Inflammatory macrophage treated with lipopolysaccharide for 1 hour (primary cell): ENCODE measurements at regions not wholly inside any gene's neighbourhood (a gene's known extent, or its start where the extent isn't known, plus 50 kb on each side); places are given as distances from the start of the nearest gene placed in this dataset.
"Not testable (repeated sequence)": the region's sequence is repeated elsewhere in the genome, so short reads cannot be mapped to it uniquely, and the experiment has no call there.

Experiments
- DNase-seq, 2 donors: peaks; one replicate each; pipeline ENCODE4 v3.0.0-alpha.2; 2020 to 2022

DNA sequence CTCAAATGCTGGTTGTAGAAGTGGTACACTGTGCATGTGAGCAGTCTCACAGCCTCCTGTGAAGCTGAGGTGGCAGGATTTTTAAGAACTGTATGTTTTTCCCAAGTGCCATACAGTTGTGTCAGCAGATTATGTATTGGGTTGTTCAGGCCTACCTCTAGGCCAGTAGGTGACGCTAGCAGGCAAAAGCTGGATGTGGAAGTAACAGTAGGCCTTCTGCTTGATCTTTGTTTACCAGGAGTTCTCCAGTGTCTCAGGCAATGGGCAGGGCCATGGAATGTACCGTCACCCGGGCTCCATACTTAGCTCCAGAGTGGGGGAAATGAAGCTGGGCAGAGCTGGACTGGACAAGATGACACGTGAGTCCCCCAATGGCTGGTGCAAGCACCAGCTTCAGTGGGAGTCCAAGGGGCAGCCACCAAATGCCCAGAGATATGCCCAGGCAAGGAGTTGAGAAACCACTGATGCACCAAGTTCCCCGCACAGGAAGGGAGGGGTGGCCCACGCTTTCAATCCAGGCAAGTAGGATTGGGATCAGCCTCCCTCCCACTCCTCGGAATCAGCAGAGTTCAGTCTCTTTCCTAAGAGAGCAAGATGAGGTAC, 289.7 kb downstream of the HTR1B start:
- no peak for DNase-seq

DNA sequence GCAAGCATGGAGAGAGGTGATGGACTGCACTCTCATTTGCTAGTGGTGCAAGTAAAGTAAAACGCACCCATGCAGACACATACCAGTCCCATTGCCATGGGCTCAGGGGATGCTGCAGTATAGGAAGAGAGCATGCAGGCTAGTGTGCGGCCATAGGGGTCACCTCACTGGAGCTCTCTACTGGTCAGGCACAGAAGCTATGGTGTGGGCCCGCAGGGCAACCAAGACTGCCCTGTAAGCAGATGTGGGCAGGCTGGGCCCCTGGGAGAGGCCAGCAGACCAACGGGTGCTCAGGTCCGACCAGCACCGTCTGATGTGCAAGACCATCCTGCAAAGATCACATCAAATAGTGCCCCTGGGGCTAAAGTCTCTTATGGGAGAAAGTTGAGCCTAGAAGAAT, 290.7 kb downstream of the HTR1B start:
- no peak for DNase-seq

DNA sequence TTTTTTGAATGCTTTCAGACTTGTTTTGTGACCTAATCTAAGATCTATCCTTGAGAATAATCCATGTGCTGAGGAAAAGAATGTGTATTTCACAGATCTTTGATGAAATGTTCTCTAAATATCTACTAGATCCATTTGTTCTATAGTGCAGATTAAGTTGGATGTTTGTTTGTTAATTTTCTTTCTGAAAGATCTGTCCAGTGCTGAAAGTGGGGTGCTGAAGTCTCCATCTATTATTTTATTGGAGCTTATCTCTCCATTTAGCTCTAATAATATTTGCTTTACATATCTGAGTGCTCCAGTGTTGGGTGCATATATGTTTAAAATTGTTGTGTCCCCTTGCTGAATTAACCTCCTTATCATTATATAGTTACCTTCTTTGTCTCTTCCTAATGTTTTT, 303.6 kb downstream of the HTR1B start:
- no peak for DNase-seq

DNA sequence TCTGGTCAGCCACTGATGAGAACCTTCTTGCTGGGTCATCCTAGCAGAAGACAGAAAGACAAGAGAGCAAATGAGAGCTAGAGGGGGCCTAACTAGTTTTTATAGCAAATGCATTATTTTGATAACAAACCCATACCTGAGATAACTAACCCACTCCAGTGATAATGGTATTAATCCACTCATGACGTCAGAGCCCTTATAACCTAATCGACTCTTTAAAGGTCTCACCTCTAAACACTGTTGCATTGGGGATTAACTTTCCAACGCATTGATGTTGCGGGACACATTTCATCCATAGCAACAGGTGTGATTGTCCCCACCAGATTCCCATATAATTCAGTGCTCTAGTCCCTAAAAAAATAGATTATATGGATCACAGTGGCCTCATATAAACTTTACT, 312.1 kb downstream of the HTR1B start:
- no peak for DNase-seq

DNA sequence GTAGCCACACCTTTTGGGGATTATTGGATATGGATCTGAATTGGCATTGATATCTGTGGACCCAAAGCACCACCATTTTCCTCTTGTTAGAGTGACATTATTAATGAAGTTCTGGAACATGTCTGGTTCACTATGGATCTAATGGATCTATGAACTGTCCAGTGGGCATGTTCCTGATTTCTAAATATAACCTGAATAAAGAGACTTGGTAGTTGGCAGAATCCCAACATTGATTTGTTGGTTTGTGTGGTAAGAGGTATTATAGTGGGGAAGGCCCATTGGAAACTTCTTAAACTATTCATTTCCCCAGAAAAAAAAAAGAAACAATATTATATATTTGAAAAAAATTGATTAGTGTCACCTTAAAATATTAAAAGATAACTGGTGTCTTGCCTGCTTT, 312.6 kb downstream of the HTR1B start:
- no peak for DNase-seq

DNA sequence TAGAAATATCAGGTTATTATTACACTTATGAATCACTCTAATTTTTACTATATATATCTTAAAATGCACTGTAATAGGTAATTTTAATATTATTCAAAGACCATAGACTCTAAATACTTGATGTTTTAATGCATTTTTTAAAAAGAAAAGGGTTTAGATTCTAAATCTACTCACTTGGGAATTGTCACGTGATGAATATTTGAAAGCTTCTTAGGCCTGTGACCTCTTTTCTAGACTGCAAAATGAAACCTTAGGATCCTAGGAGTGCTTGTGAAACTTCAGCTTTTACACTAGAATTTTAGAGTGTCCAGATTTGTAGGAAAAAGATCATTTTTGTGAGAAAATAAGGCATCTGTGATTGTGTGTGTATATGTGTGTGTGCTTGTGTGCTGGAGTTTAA, 318.0 kb downstream of the HTR1B start:
- no peak for DNase-seq

DNA sequence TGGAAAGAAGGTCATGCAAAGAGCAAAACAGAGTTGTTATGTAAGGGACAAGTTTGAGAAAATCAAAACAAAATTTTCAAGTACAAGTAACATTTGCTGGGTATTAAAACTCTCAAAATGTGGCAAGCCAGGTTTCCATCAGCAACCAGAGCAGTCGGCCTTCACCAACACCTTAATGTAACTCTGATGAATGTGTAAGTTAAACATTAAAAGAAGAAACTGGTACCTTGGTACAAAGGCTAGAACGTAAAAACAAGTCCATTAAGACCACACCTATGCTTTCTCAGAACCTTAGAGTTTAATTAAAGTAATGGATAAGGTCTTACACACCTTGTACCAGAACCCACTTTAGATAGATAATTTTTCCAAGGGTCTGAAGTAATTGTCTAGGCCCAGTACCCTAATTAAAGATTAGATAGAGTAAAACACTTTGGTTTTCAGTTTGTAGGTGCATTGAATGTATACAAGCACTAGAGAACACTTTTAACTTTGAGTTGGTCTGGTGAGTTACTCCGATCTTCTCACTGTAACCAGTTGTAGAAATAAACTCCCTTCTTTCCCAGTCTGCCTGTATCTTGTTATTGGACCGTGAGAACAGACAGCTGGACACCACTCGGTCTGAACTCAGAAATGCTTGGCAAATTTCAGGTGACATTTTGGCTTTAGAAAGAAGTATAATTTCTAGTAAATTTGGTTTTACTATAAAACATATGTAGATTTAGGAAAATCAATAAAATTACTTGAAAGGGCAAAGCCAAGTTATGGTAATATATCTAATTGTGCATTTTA, 319.4 kb downstream of the HTR1B start:
- no peak for DNase-seq

DNA sequence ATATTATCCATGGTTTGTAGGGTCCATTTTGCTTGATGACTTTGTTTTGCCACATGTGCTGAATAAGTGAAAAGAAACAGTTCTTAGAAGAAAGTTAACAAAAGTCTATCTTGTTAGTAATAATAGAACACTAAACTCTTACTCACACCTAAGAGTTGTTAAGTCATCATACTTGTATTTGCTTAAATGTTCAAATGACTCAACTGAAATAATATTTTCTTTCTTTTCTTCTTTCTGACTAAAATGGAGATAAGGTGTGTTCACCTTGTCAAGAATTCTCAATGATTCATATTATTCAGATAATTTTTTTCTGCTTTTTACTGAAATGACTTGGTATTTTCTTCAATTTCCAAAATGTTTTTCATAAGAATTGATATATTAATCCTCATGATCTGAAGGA, 327.2 kb downstream of the HTR1B start:
- no peak for DNase-seq

DNA sequence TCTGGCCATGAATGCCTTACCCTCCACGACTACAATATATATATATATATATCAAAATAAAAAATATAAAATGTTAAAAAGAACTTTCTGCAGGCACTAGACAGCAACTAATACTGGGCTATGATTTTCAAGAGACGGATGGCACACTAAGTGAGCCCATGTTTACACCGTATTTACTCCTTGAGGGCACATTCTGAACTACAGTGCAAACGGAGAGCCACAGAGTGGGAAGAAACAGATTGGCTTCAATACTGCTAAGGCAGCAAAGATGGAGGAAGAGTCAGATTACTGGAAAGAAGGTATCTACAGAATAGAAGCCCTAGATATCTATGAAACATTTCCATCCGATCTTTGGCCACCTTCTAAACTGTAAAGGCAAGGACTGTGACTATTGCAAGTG, 330.3 kb downstream of the HTR1B start:
- no peak for DNase-seq

DNA sequence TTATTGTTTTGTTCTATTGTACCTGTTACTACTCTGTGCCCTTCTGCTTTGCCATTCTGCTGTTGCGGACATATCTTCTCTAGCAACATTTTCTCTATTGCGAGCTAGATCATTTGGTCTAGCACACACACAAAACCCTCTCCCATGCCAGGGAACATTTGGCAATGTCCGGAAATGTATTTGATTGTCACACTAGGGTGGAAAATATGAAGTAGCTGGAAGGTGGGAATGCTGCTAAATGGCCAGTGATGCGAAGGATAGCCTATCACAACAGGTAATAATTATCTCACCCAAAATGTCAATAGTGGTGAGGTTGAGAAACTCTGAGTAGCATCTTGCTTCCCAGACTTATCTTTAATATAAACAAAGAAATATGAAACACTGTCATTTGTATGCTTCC, 331.9 kb downstream of the HTR1B start:
- DNase-seq, result no peak

DNA sequence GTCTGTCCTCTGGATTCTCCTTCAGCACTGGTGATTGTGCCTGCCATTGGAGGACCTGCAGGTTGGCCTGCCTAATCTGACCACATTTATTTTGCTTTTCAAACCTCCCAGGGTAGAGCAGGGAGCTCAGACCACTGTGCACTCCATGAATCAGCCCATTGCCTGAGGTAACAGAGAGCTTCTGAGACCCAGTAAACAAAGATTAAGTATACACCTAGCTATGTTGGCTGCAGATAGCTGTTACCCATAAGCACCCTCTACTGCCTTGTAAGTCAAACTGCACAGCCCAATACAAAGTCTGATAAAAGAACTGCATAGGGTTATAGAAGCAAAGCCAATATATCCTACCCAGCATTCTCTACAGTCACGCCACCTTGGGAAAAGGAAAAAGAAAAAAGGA, 338.7 kb downstream of the HTR1B start:
- DNase-seq, result no peak

DNA sequence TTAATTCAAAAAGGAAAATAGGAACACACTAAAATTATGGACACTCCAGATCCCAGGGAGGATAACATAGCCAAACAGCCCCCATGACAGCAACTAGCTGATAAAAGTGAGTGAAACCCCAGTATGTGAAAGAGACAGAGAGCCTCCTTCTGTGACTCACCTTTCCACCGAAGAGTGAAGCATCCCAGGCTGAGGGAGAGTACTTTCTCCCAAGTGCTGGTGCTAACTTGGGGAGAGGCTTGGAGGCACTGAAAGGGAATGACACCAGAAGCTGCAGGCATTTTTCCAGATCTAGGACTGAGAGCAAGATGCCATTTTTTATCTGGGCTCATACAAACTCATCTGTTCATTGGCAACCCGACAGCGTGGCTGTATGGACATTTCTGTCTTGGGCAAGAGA, 339.8 kb downstream of the HTR1B start:
- no peak for DNase-seq

DNA sequence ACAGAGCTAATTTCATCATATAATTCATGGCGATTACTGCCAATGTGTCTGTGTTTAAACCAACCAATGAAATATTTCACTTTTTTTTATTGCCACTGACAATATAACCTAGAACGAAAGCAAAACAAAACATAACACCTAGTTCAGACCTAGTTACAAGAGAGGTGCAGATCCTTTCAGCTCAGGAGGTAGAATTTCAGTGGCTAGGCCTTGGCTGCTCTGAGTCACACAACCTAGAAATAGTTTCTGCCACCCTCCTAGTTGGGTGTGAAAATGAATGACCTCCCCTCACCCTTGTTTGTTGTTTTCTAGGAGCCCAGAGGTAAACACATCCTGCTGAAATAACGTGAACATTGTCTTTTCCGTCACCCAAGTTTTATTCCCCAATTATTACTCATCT, 356.3 kb downstream of the HTR1B start:
- DNase-seq, result no peak

DNA sequence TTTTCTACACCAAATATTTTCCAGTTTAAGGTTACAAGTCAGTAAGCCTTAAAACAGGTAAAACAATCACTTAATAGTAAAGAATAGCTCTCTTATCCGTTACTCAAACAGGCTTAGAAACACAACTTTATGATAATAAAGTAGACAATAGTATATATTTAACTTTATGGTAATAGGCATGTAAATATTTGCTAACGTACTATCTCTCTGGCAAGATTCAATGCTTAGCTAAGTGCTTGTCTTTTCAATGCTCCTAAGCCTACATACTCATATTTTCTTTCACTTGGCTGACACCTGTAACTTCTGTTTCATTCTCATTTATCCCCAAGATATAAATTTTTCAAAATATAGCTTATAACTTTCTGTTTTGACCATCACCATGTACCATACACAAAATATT, 358.2 kb downstream of the HTR1B start:
- DNase-seq, result no peak

DNA sequence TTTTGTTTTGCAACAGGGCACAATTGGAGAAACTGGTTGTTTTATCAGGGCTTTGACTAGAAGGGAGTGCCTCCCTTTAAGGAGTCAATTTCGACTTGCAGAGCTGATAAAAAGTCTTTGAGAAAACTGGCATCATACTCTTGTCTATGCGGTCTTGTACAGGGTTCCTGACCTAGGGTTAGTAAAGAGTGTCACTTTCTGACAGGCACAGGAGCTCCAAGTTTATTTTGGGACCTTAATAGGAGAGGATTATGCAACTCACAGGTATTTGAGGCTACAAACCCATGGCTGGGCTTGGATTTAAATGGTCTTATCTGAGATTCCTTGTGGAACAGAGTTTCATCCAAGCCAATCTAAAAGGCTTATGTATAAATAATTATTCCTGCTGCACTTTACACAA, 365.4 kb downstream of the HTR1B start:
- DNase-seq, result no peak

DNA sequence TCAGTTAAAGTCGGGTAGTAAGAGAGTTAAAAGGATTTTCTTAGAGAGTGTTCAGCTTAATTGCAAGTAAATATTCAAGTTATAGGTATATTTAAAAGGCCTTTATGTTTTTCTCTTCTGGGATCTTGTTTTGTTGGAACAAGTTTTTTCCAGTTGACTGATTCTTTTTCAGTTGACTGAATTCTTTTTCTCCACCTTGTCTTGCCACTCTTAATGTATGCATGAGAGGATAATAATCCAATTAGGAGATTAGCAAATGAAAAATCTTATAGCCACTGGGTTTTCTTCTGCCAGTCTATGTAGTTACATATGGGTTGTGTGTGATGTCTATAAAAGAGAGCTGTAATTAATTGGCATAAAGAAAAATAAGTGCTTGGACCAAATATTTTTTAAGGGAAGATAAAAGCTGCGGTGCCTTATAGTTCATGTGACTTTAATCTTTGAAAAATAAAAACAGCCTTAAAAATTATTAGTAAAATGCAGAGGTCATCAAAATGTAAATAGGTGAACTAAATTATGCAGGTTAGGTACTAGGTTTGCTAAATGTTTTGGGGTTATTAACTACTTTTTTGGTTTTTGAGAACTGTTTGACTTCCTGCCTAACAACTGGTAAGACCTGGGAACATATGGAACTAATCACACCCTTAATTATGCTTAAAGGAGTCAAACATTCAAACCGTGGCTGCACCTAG, 367.2 kb downstream of the HTR1B start:
- no peak for DNase-seq

DNA sequence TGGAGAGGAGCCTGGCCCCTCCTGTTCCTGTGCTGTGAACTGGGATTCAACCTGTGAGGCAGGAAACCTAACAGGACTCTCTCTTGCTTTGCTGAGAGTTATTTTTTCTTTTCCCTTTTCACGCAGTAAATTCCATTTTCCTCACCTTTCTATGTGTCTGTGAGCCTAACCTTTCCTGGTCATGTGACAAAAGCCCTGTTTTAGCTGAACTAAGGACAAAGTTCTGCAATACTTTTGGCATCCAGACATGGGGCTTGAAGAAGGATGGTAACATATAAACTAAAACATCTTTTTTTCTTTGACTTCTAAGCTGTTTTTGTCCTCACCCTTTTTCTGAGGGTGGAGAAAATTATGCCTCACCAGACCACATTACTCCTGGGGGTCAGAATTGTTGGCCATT, 368.5 kb downstream of the HTR1B start:
- DNase-seq, result no peak

DNA sequence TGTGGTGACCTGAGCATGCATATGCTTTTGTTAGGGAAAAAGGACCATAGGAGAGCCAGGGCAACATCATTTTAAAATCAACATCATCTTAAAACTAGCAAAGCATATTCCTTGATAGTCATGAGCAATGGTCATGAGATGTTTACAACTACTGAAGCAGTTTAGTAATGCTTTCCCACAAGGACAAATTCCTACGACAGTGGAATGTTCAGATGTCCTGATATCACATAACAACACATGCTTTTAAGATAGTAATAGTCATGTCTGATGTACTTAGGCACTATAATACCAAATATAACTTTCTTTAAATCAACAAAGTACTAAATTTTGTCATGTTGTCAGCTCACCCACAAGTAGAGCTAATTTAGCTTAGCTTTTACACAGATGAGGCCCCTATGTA, 370.3 kb downstream of the HTR1B start:
- no peak for DNase-seq

DNA sequence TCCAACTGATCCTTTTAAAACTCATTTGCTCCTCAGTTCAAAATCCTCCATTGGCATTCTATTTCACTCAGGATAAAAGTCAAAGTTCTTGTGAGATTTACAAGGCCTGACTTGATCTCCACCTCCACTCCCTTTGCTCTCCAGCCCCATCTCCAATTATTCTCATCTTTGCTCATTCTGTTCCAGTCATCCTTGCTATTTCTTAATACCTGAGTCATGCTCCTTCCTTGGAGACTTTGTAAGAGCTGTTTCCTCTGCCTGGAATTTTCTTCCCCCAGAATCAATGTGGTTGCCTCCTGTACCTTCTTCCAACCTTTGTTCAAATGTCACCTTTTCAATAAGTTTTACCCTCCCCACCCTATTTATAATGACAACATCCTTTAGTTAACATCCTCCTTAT, 373.5 kb downstream of the HTR1B start:
- no peak for DNase-seq

DNA sequence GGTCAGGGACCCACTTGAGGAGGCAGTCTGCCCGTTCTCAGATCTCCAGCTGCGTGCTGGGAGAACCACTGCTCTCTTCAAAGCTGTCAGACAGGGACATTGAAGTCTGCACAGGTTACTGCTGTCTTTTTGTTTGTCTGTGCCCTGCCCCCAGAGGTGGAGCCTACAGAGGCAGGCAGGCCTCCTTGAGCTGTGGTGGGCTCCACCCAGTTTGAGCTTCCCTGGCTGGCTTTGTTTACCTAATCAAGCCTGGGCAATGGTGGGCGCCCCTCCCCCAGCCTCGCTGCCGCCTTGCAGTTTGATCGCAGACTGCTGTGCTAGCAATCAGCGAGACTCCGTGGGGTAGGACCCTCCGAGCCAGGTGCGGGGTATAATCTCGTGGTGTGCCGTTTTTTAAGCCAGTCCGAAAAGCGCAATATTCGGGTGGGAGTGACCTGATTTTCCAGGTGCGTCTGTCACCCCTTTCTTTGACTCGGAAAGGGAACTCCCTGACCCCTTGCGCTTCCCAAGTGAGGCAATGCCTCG, 375.4 kb downstream of the HTR1B start:
- not testable (repeated sequence) for DNase-seq

DNA sequence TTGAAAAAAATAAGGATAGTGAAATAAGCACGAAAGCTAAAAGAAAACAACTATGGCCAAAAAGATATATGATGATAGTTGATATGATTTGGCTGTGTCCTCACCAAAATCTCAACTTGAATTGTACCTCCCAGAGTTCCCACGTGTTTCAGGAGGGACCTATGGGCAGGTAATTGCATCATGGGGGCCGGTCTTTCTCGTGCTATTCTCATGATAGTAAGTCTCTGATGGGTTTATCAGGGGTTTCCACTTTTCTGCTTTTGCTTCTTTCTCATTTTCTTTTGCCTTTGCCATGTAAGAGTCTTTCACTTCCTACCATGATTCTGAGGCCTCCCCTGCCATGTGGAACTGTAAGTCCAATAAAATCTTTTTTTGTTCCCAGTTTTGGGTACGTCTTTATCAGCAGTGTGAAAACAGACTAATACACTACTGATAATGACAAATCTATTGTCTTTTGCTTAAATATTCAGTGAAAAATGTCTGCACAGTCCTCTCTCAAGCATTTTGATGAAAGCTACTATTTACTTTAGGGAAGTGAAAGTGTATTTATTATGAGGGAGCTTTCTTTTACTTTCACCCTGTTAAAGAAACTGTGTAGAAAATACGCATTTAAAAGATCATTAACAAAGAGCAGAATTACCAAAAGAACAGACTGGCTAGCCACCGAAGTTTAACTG, 389.1 kb downstream of the HTR1B start:
- DNase-seq, result no peak

DNA sequence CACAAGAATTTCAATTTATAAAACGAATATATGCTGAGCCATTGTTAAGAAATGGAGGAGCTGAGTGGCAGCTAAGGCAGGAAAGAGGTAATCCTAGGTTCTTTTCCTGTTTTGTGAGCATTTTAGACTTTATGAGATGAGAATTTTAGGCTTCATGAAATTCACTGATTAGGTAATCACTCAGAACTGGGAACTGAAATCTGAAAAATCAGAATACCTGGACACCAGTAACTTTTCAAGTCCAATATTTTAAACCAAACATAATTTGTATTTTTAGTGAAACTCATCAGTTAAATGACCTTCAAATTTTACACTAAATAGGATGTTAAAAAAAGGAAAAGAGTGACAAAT, 389.9 kb downstream of the HTR1B start:
- DNase-seq, result no peak

DNA sequence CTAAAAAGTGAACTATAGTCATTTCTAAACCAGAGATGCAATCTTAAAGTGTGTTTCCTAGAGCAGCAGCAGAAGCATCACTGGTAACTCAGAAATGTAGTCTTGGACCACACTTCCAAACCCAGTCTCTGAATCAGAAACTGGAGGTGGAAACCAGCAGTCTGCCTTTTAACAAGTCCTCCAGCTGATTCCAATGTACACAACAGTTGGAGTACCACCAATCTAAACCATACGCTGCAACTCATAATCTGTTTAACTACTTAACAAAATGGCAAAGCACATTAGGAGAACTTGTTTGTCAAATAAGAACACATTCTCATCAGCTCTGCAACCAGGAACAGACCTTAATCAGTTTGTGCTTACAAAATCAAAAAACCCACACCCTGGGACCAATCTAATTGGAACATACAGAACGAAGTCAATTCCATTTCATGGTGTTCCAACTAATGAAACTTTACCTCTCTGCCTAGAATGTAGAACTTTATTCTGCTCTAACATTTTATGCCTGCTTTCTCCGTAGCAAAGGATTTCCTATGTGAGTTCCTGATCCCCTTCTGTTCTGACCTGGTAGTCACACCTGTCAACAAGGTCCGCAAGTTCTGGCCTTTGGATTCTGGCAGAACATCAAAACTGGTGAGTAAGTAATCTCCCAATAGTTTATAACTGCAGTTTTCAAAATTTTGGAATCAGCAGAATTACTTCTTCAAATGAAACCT, 390.4 kb downstream of the HTR1B start:
- DNase-seq, result no peak
